HG03139 (cell line): ENCODE measurements at regions not wholly inside any gene's neighbourhood (a gene's known extent, or its start where the extent isn't known, plus 50 kb on each side); places are given as distances from the start of the nearest gene placed in this dataset.
"Not testable (repeated sequence)": the region's sequence is repeated elsewhere in the genome, so short reads cannot be mapped to it uniquely, and the experiment has no call there.

Experiments used
- ATAC-seq: cut with Tn5 transposase; IDR thresholded peaks from one replicate; pipeline ENCODE4 v1.9.1; 2021; ENCODE audit not compliant: unreplicated experiment

DNA sequence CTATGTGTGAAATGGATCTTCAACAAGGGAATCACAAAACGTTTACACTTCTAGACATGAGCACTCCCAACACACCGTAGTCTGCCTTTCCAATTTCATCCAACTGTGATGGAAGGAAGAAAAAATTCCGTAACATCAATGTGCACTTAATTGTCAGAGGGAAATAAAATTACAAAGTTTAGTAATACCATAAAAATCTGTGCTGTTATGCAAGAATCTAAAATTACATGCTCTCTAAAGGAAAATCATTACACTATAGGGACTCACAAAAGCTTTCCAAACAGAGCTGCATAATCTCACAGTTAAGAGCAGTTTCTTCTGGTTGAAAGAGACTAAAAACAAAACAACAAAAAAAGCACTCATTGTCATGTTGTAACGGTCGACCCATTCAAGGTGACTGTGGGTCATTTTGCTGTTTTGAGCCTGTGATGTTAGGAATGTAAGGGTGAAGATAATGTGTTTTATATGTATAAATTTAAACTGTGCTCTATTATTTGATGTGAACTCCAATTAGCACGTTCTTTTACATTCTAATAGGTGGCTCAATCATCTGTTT, 698.0 kb downstream of the TDRD15 start:
- no peak for ATAC-seq

DNA sequence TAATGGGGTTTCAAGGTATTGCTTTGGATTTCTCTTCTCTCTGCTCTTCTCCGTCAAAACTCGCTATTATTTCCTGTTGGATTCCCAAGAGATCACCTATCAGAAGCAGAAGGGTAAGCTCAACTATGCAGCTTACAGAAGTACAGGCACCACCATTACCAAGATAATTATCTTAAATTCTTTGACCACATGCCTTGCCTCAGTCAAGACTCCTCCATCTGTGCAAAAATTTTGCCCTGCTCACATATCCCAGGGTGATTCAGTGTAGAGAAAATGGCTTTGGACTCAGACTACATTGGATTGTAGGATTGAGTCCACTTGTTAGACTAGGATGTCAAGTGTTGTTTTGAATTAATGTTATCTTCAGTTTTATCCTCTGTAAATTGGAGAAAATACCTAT, 698.7 kb downstream of the TDRD15 start:
- ATAC-seq = no peak

GRCh38 chr2:21833767-21834166, 710.0 kb downstream of the TDRD15 start:
- ATAC-seq = no peak

DNA sequence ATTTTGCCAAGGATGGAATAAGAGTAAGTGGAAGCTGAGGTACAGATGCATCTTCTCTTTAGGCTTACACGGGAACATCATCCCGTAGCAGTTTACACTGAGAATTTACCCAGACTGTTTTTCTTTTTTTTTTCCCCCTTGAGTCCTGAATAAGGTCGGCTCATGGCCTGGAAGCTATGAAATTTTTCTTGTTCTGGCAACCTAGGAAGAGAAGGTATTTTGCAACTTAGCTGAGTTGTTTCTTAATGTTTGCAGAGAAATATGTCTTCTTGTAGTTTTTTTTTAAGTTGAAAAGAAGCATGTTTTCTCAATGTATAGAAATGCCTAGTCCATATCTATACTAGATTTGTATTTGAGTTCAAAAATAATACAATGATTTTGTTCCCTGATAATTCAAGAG, 712.5 kb downstream of the TDRD15 start:
- no peak for ATAC-seq

DNA sequence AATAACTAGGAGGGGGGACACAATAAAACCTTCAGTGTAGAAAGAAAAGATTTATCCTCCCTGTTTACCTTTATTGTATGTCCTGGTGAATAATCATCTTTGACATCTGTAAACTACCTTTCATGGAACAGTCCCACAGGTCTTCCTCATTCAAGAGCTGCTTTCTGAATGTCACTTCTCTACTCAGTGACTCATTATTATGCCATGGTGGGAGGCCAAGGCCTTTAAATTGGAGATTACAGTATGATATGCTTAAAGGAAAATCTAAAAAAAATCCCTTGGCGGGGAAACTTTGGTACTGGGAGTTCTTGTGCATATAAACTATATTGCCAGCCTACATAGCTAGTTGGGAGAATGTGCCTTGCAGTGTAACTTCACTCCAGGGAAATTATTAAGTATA, 713.0 kb downstream of the TDRD15 start:
- ATAC-seq = no peak

DNA sequence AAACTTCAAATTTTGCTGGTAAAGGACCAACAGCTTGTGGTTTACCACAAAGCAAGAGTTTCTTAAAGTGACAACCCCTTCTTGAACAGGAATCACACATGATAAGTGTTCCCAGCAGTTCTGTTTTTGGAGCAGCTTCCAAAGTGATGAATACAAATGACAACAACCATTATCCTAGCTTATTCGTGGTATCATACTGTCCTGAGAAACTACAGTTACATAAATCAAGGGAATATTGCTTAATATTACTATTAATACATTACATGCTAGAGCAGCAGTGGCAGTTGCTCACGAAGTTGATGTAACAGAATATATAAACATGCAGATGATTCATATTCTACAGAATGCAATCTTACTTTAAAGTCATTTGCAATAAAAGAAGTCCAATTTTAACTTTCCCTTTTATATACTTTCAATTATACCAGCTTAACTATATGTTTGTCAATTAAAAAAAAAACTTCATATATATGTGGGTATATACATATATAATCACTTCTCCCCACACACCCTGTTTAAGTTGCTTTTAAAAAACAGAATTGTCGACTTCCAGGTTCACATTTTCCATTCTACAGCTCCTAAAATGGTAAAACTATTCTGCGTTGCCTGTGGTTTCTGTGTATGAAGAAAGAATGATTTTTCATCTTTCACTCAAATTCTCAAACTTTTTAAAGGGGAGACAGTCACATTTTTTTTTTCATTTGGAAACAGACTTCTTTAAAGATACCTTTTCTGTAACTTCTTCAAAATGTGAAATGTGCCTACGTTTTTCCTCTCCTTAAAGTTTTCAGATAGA, 713.6 kb downstream of the TDRD15 start:
- ATAC-seq = no peak

DNA sequence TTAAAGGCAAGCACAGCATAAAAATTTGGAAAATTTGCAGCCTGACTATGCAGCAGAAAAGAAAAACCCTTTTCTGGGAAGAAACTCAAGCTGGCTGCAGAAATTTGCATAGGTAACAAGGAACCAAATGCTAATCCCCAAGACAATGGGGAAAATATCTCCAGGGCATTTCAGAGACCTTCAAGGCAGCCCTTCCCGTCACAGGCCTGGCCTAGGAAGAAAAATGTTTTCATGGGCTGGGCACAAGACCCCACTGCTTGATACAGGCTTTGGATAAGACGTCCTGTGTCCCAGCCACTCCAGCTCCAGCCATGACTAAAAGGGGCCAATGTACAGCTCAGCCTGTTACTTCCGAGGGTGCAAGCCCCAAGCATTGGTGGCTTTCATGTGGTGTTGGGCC, 717.6 kb downstream of the TDRD15 start:
- no peak for ATAC-seq

DNA sequence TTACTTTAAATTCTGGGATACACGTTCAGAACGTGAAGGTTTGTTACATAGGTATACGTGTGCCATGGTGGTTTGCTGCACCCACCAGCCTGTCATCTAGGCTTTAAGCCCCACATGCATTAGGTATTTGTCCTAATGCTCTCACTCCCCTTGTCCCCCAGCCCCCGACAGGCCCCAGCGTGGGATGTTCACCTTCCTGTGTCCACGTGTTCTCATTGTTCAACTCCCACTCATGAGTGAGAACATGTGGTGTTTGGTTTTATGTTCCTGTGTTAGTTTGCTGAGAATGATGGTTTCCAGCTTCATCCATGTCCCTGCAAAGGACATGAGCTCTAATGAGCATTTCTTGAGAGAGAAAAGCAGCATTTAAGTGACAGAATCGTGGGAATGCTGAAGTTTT, 726.6 kb downstream of the TDRD15 start:
- ATAC-seq = not testable (repeated sequence)

DNA sequence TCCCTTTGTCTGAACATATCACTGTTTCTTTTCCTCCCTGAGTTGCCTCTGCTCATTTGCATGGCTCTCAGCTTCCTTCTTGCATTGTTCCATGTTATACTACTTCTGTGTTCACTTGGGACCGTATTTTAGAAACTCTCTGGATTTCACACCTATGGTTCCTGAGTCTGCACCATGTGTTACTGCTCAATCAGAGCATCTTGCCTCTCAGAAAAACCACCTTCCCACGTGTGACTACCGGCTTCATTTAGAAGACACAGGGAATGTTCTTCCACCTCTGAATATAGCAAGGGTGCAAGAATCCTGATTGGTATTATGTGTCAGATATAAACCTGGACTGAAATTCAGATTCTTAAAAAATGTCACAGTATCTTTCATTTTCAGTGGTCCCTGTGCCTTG, 731.2 kb downstream of the TDRD15 start:
- ATAC-seq = no peak

DNA sequence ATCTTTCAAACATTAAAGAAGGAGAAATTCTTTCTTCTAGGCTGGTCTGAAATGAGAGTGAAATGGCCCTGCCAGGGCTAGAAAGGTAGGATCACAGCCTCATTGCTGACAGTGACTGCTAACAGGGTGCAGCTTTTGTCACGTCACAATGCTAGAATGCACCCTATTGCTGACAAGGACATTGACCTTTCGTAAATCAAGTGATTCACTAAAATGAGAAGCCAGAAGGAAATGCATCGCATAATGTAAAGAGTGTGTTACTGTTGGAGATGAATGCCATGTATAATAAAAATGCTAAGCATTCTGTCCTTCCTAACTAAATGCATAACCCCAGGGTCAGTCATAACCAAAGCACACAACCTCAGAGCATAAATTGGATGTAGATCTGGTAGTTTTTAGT, 732.9 kb downstream of the TDRD15 start:
- no peak for ATAC-seq

DNA sequence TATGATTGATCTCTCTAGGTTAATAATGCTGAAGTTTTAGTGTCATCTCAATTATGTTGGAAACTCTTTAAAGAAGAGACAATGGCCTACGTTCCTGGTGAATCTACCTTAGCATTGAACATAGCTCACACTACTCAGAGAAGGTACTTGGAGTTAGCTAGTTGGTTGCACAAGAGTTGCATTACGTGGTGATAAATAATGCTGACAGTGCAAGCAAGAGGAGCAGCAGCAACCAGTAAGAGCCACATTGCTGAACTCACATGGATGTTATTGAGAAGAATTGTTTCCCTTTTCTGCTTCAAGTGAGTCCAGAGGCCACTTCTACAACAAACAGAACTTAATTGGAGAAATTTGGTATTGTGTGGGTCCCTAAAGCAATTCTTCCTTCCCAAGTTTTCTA, 737.1 kb downstream of the TDRD15 start:
- no peak for ATAC-seq

- ATAC-seq = no peak
Measured at GRCh38 chr2:21866316-21866715, 742.5 kb downstream of the TDRD15 start.

DNA sequence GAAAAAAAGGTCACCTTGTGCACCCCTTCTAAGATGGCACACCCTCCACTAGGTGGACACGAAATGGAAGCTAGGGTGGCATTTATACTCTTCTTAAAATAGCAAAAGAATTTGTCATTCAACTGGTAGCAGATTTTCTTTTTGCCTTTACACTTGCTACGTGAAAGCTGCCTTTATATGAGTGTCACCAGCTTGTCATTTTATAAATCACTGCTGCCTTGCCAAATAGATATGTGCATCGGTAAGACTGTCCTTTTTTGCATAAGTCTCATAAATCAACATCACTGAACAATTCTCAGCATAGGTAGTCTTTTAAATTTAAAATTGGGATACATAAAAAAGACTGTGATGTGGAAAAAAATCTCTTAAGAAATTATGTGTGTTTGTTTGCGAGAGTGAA, 764.1 kb downstream of the TDRD15 start:
- ATAC-seq = no peak

DNA sequence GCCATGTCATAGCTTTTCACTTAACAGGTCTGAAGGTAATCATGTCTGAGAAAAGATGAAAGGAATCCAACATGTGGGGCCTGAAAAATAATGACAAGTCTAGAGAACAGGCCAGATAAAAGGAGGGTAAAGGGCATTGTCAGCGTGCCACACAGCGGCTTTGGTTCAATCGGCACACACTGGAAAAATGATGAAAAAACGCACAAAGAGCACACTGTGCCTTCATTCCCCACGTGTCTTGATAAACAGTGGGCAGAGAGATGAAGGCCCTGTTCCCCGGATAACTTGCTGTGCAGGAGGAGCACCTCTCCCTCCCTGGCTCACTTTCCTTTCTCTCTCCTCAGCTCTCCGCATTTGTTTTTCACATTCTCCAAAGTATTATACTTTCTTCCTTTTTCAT, 766.3 kb downstream of the TDRD15 start:
- no peak for ATAC-seq

DNA sequence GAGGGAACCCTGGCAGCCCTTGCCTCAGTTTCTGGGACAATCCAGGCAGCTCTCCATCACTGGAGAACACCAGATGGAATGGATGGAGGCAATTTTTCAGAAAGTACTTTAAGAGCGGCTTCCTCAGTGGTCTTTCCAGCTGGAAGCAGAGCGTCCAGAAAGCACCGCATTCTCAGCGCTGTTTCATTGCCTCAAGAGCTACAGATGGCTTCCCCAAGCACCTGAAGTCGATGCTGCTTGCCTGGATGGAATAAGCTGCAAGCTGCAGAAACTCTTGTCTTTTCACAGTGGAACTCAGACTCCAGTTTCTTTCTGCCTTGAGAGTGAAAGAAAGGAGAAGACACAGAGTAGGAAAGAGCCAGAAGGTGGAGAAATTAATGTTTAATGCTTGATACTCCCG, 766.9 kb downstream of the TDRD15 start:
- ATAC-seq = no peak

DNA sequence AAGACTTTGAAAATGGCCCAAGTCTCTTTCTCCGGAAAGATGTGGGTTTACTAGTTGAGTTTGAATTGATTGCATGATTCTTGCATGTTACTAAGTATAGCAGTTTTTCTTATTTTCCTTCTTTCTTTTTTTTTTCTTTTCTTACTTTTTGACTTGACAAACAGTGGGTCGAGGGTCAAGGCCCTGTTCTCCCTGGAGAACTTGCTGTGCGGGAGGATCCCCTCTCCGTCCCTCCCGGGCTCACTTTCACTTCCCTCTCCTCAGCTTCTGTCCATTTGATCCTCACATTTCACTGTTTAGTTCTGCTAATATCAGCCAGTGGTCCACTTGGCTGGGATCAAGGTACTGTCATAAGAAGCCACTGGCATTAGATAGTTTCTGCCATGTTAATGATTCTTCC, 767.4 kb downstream of the TDRD15 start:
- no peak for ATAC-seq

DNA sequence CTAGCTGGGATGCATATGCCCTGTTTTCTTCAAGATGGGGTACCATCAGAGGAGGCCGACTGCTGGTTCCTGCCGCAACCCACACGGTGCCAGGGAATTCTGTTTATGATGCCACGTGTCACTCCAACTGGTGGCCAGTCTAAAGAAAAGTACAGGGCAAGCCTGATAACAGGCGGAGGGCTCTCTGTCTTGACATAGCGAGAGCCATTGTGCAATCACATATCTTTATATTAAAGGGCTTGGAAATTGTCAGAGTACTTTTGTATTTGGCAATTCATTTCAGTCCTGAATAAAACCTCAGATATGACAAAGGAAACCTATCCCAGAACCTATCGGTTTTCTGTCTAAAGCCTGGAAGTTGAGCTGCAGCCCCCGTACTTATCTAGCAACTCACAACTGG, 768.4 kb downstream of the TDRD15 start:
- no peak for ATAC-seq

DNA sequence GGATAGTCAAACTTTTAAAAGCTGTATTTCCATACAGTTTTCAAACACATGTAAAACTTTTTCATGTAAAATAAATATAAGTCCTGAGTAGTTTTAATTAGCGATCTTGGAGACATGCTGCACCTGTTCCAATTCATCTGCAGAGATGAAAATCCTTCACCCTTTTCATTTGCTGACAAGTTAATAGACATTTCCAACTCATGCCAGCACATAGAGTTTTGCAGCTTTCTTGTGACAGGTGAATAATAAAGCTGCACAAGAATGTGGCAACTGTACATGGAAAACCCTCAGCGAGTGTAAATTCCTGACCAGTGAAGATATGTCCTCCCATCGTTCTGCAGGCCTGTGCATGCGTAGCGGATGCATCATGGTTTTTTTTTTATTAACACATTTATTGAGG, 771.4 kb downstream of the TDRD15 start:
- ATAC-seq = no peak

GRCh38 chr2:21908712-21909380, 785.1 kb downstream of the TDRD15 start:
- ATAC-seq = not testable (repeated sequence)

- no peak for ATAC-seq
Measured at GRCh38 chr2:21910832-21911507, 787.2 kb downstream of the TDRD15 start.

DNA sequence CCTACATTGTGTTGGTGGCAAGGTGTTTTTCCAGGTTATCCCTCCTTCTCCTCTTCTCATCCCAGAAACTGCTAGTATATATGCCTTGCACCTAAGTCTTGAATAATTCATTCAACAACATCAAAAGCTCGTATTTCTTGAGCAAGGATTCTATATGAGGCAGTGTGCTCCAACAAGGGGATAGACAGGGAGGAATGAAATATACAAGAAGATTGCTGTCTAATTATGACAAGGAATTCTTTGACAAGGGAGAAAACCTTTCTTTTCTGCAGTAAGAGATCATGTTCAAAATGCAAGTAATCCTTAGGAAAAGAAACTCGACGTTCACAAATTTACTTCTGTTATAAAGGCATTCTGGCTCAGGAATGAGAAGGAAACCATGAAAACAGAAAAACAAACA, 788.6 kb downstream of the TDRD15 start:
- ATAC-seq = no peak

DNA sequence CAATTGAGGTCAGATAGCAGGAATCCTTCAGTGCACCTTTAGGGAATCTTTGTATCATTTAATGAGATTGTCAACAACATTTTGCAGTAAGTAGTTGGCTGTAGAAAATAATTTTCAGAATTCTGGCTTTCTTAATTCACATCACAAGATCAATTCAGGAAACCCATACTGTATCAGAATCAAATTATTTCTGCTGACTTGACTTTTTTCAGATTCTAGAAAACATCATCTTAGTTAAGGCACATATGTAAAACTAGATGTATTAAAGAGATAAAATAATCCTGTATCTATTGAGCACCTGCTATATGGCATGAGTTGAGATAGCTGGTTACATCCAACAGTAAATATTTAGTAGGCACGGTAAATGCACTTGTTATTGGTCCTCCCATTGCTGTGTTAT, 791.4 kb downstream of the TDRD15 start:
- no peak for ATAC-seq
